ENCODE measurements at regions not wholly inside any gene's neighbourhood (a gene's known extent, or its start where the extent isn't known, plus 50 kb on each side); places are given as distances from the start of the nearest gene placed in this dataset.

DNA sequence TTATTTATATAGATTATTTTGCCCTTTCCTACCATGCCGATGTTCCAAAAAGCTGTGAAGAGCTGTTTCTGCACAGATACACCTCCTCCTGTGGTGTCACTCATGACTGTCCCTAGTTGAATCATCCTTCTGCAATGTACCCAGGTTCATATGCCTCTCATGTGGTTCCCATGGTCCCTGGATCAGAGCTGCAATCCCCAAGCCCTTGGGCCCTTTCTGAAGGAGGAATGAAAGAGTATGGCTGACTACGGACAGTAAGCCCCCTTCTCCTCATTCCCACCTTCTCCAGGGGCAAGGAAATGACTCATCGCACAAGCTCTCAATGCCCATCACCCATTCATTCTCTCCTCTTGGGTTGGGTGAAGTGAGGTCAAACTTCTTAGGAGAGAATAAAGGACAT is 63.9 kb upstream of the ACVR1 start:
- H3K4me3 ChIP-seq (replicated peaks; ENCODE audit: low read depth, low read length), result no peak overlapping the region
- no peak for DNase-seq (ENCODE audit: low read depth)
- TF ChIP-seq, protein P1, sequence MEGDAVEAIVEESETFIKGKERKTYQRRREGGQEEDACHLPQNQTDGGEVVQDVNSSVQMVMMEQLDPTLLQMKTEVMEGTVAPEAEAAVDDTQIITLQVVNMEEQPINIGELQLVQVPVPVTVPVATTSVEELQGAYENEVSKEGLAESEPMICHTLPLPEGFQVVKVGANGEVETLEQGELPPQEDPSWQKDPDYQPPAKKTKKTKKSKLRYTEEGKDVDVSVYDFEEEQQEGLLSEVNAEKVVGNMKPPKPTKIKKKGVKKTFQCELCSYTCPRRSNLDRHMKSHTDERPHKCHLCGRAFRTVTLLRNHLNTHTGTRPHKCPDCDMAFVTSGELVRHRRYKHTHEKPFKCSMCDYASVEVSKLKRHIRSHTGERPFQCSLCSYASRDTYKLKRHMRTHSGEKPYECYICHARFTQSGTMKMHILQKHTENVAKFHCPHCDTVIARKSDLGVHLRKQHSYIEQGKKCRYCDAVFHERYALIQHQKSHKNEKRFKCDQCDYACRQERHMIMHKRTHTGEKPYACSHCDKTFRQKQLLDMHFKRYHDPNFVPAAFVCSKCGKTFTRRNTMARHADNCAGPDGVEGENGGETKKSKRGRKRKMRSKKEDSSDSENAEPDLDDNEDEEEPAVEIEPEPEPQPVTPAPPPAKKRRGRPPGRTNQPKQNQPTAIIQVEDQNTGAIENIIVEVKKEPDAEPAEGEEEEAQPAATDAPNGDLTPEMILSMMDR (IDR thresholded peaks at IDR 0.05; ENCODE audit: low read length, missing control alignments), result no peak

- DNase-seq (ENCODE audit: low read depth), result no peak
- no peak overlapping the region for H3K4me3 ChIP-seq (replicated peaks; ENCODE audit: low read depth, low read length)
- TF ChIP-seq, protein P1 (IDR thresholded peaks at IDR 0.05; ENCODE audit: low read length, missing control alignments), result no peak
Measured at GRCh38 chr2:157938556-157938955, 62.4 kb upstream of the ACVR1 start.

DNA sequence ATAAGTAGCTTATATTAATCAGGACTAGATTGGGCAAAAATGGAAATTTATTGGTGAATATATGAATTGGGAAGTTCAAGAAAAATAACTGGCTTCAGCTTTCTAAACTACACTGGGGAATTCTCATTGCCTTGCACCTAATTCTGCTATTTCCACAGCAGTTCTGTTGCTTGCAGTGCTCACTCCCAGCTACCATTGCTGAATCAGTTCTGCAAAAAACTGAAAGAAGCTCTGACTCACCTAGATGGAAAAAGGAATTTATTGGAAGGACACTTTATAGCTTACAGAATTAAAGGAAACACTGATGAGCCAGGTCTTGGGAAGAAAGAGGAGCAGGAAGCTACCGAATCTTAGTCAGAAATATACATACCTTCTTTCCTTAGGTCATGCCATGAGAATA is 60.3 kb upstream of the ACVR1 start:
- no peak for DNase-seq (ENCODE audit: low read depth)
- H3K4me3 ChIP-seq (replicated peaks; ENCODE audit: low read depth, low read length), result no peak overlapping the region
- TF ChIP-seq, protein P1 (IDR thresholded peaks at IDR 0.05; ENCODE audit: low read length, missing control alignments), result no peak

DNA sequence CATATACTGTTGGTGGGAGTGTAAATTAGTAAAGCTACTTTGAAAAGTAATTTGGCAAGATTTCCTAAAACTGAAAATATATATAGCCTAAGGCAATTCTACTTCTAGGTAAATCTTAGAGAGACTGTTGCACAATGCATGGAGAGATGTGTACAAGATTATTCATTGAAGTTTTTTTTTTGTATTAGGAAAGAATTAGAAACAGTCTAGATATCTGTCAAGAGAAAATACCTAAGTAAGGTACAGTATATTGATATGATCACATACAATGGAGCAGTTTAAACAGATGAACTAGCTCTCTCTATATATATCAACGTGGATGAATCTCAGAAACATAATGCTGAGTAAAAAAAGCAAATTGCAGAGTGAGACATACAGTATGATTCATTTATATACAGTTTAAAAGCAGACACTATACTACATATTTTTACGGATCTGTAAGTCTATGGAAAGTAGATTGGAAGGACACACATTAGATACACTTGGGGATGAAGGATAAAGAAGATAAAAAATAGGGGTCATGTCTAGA is 59.3 kb upstream of the ACVR1 start:
- H3K4me3 ChIP-seq (replicated peaks; ENCODE audit: low read depth, low read length), result no peak overlapping the region
- TF ChIP-seq, protein P1 (IDR thresholded peaks at IDR 0.05; ENCODE audit: low read length, missing control alignments), result no peak
- DNase-seq (ENCODE audit: low read depth), result no peak

- TF ChIP-seq, protein P1 (IDR thresholded peaks at IDR 0.05; ENCODE audit: low read length, missing control alignments), result no peak
- H3K4me3 ChIP-seq (replicated peaks; ENCODE audit: low read depth, low read length), result no peak overlapping the region
Measured at GRCh38 chr2:157934684-157935377, 58.7 kb upstream of the ACVR1 start.

DNA sequence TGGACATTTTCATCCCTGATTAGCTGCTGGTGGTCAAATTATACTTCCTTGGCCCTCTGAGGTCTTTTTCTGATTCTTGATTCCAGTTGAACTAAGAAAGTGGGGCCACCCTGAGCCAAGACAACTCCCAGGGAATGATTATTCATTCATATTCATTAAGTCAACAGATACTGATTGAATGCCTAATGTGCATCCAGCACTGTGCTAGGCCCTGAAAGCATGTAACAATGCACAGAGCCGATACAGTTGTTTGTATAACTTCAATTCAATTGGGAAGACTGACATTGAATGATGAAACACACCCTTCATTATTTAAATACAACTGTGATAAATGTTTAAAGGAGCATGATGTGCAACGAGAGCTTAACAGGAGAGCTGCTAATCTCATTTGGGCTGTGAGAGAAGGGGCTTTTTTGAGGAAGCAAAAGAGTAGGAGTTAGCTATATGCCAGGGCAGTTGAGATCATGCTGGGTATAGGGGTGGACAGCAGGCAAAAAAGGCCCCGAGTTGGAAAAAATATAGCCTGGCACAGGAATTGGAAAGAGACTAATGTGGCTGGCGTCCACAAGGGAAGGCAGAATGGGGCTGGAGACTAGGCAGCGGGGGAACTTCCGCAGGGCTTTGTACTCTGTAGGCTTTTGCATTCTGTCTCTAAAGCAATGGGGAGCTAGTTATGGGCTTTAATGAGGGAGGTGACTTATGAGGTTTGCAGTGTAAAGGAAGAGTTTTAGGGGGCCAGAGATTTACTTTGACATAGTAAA is 57.2 kb upstream of the ACVR1 start:
- TF ChIP-seq, protein P1 (IDR thresholded peaks at IDR 0.05; ENCODE audit: low read length, missing control alignments), result no peak
- no peak for DNase-seq (ENCODE audit: low read depth)
- no peak overlapping the region for H3K4me3 ChIP-seq (replicated peaks; ENCODE audit: low read depth, low read length)

More at GRCh38 chr2:157934684-157935377, 58.7 kb upstream of the ACVR1 start:
- no peak for DNase-seq (ENCODE audit: low read depth)

Measured in fibroblast of pulmonary artery (primary cell).